ENCODE measurements at regions not wholly inside any gene's neighbourhood (a gene's known extent, or its start where the extent isn't known, plus 50 kb on each side); places are given as distances from the start of the nearest gene placed in this dataset.

DNA sequence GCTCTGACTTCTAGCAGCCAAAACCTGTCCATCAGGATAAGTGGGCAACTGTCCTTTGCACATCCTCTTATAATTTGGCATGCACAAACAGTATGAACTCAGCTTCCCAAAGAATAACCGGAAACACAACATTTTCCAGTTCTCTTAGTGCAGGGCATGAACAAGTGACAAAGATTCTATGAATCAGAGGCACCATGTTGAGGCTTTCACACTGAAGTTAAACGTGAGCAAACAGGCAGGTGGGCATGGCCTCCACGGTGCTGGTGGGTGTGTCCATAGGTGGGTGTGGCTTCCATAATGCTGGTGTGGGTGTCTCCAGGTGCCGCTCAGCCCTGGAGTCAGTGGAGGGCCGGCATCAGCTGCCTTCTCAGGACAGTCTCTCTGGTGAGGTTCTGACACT is 196.5 kb downstream of the SMIM20 start (continued):
- TF ChIP-seq, protein P1, sequence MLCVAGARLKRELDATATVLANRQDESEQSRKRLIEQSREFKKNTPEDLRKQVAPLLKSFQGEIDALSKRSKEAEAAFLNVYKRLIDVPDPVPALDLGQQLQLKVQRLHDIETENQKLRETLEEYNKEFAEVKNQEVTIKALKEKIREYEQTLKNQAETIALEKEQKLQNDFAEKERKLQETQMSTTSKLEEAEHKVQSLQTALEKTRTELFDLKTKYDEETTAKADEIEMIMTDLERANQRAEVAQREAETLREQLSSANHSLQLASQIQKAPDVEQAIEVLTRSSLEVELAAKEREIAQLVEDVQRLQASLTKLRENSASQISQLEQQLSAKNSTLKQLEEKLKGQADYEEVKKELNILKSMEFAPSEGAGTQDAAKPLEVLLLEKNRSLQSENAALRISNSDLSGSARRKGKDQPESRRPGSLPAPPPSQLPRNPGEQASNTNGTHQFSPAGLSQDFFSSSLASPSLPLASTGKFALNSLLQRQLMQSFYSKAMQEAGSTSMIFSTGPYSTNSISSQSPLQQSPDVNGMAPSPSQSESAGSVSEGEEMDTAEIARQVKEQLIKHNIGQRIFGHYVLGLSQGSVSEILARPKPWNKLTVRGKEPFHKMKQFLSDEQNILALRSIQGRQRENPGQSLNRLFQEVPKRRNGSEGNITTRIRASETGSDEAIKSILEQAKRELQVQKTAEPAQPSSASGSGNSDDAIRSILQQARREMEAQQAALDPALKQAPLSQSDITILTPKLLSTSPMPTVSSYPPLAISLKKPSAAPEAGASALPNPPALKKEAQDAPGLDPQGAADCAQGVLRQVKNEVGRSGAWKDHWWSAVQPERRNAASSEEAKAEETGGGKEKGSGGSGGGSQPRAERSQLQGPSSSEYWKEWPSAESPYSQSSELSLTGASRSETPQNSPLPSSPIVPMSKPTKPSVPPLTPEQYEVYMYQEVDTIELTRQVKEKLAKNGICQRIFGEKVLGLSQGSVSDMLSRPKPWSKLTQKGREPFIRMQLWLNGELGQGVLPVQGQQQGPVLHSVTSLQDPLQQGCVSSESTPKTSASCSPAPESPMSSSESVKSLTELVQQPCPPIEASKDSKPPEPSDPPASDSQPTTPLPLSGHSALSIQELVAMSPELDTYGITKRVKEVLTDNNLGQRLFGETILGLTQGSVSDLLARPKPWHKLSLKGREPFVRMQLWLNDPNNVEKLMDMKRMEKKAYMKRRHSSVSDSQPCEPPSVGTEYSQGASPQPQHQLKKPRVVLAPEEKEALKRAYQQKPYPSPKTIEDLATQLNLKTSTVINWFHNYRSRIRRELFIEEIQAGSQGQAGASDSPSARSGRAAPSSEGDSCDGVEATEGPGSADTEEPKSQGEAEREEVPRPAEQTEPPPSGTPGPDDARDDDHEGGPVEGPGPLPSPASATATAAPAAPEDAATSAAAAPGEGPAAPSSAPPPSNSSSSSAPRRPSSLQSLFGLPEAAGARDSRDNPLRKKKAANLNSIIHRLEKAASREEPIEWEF (IDR thresholded peaks at IDR 0.05; ENCODE audit: insufficient replicate concordance, low read depth, low read length) = no peak
- TF ChIP-seq HDAC2 (IDR thresholded peaks at IDR 0.05) = no peak
- TF ChIP-seq SRF (IDR thresholded peaks at IDR 0.05; ENCODE audit: low read depth in 2 of 2, low read length in 2 of 2) = no peak
- no peak for TF ChIP-seq TARDBP (IDR thresholded peaks at IDR 0.05; ENCODE audit: borderline replicate concordance)

DNA sequence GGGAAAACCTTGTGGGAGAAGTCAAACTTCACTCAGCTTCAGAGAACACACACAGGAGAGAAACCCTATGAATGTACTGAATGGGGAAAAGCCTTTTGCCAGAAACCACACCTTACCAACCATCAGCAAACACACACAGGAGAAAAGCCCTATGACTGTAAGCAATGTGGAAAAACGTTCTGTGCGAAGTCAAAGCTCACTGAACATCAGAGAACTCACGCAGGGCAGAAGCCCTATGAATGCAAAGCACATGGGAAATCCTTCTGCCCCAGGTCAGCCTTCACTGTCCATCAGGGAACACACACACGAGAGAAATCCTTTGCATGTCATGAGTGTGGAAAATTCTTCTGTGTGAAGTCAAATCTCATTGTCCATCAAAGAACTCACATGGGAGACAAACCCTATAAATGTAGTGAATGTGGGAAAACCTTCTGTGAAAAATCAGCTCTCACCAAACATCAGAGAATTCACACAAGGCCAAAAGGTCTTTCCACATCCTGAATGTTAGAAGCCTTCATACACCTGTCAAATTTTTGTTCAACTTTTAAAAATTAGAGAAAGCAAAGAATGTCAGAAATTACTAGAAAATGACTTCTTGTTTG is 199.4 kb downstream of the SMIM20 start:
- Histone ChIP-seq H3K9ac (ENCODE audit: control insufficient read depth, insufficient read depth, low read length) (no peak overlapping the region), H3K79me2 (ENCODE audit: control insufficient read depth, insufficient read depth, low read length) (no peaks in the 10 kb centered on the region), H3K4me1 (ENCODE audit: control insufficient read depth, insufficient read depth, low read length) (no peaks in the 10 kb centered on the region), H3K27ac (ENCODE audit: control insufficient read depth, insufficient read depth) (no peak overlapping the region), H4K20me1 (ENCODE audit: control insufficient read depth, insufficient read depth) (no peaks in the 10 kb centered on the region), H3K4me3 (no peak overlapping the region), H3K9me3 (replicated peaks; ENCODE audit: control insufficient read depth, insufficient read depth, low read length) (peaks cover 15% of the 10 kb centered on the region), H2AFZ (ENCODE audit: control insufficient read depth, low read depth, low read length) (no peak overlapping the region), H3K36me3 (ENCODE audit: control insufficient read depth in 2 of 2, insufficient read depth in 2 of 2, low read length in 1 of 2) (no peaks in the 10 kb centered on the region), H3K4me2 (ENCODE audit: control insufficient read depth, insufficient read depth) (no peak overlapping the region), H3K27me3 (replicated peaks in 1 of 2; ENCODE audit: control insufficient read depth in 2 of 2, insufficient read depth in 2 of 2, low read length in 1 of 2) (no peaks in the 10 kb centered on the region)
- ChIA-PET SMC1A (ENCODE audit: uncharacterized antibody, unreplicated experiment) (interaction anchor here (0.5 to 1.4 kb wide), 2 partner anchors 9 to 389 kb away, joined by 3 to 4 read pairs; no protein-coding TSS in a partner anchor), RAD21 (ENCODE audit: unreplicated experiment) (no interaction called here), POLR2A (no interaction called here), CTCF (no interaction called here)
- ATAC-seq (no peak), DNase-seq (ENCODE audit: low read depth, low spot score) (no peak), FAIRE-seq (no peak)
- BruUV-seq (replicated peaks) = no TSS peak
- 16% methylated on average over 4 of the region's 4 CpGs for WGBS (ENCODE audit: insufficient coverage, insufficient replicate concordance, low lambda C conversion rate, missing lambda C conversion rate)
- in situ Hi-C loops (cut with MboI) = no loop called here
- TF ChIP-seq ZNF274 (IDR thresholded peaks at IDR 0.05; ENCODE audit: insufficient read depth, insufficient read length) = peak; percentile 64
- TF ChIP-seq CBX5 (IDR thresholded peaks at IDR 0.05; ENCODE audit: low read depth) = peak; percentile 82
- TF ChIP-seq GABPA (IDR thresholded peaks at IDR 0.05; ENCODE audit: low read depth) = no peak
- intact Hi-C loops (cut with micrococcal nuclease; ENCODE audit: unreplicated experiment) = no loop called here
